ENCODE measurements at regions not wholly inside any gene's neighbourhood (a gene's known extent, or its start where the extent isn't known, plus 50 kb on each side); places are given as distances from the start of the nearest gene placed in this dataset.
"Not testable (repeated sequence)": the region's sequence is repeated elsewhere in the genome, so short reads cannot be mapped to it uniquely, and the experiment has no call there.

- TF ChIP-seq CTCF (IDR thresholded peaks at IDR 0.05; ENCODE audit: low read depth, low read length) (no peak), POLR2A (IDR thresholded peaks at IDR 0.05; ENCODE audit: extremely low read depth, insufficient read length) (no peak), MAX (IDR thresholded peaks at IDR 0.05; ENCODE audit: low read depth, low read length) (no peak), MYC (IDR thresholded peaks at IDR 0.05; ENCODE audit: low read depth, low read length) (no peak)
- DNase-seq (ENCODE audit: low read depth), result no peak
- H3K4me3 ChIP-seq (ENCODE audit: low read depth, low read length), result no peak overlapping the region
Measured at GRCh38 chr2:49845671-49846070, 691.4 kb upstream of the FSHR start.

- DNase-seq (ENCODE audit: low read depth), result no peak
- TF ChIP-seq MAX (IDR thresholded peaks at IDR 0.05; ENCODE audit: low read depth, low read length) (no peak), CTCF (IDR thresholded peaks at IDR 0.05; ENCODE audit: low read depth, low read length) (no peak), POLR2A (IDR thresholded peaks at IDR 0.05; ENCODE audit: extremely low read depth, insufficient read length) (no peak), MYC (IDR thresholded peaks at IDR 0.05; ENCODE audit: low read depth, low read length) (no peak)
- H3K4me3 ChIP-seq (ENCODE audit: low read depth, low read length), result no peak overlapping the region
Measured at GRCh38 chr2:49845021-49845420, 690.7 kb upstream of the FSHR start.

- not testable (repeated sequence) for DNase-seq (ENCODE audit: low read depth); H3K4me3 ChIP-seq (ENCODE audit: low read depth, low read length)
Measured at GRCh38 chr2:49844113-49844512, 689.8 kb upstream of the FSHR start.

GRCh38 chr2:49843314-49843713 lies 689.0 kb upstream of the FSHR start:
- no peak for DNase-seq (ENCODE audit: low read depth)
- TF ChIP-seq POLR2A (IDR thresholded peaks at IDR 0.05; ENCODE audit: extremely low read depth, insufficient read length), result no peak
- TF ChIP-seq MAX (IDR thresholded peaks at IDR 0.05; ENCODE audit: low read depth, low read length), result no peak
- TF ChIP-seq CTCF (IDR thresholded peaks at IDR 0.05; ENCODE audit: low read depth, low read length), result no peak
- TF ChIP-seq MYC (IDR thresholded peaks at IDR 0.05; ENCODE audit: low read depth, low read length), result no peak

GRCh38 chr2:49840428-49840975 lies 686.2 kb upstream of the FSHR start:
- DNase-seq (ENCODE audit: low read depth), result no peak
- TF ChIP-seq POLR2A (IDR thresholded peaks at IDR 0.05; ENCODE audit: extremely low read depth, insufficient read length), result no peak

More at GRCh38 chr2:49843314-49843713, 689.0 kb upstream of the FSHR start:
- no peak overlapping the region for H3K4me3 ChIP-seq (ENCODE audit: low read depth, low read length)

GRCh38 chr2:49839818-49840217 lies 685.5 kb upstream of the FSHR start:
- DNase-seq (ENCODE audit: low read depth), result no peak
- no peak for TF ChIP-seq POLR2A (IDR thresholded peaks at IDR 0.05; ENCODE audit: extremely low read depth, insufficient read length)
- no peak for TF ChIP-seq MAX (IDR thresholded peaks at IDR 0.05; ENCODE audit: low read depth, low read length)
- TF ChIP-seq MYC (IDR thresholded peaks at IDR 0.05; ENCODE audit: low read depth, low read length), result no peak
- no peak for TF ChIP-seq CTCF (IDR thresholded peaks at IDR 0.05; ENCODE audit: low read depth, low read length)
- no peak overlapping the region for H3K4me3 ChIP-seq (ENCODE audit: low read depth, low read length)

More at GRCh38 chr2:49840428-49840975, 686.2 kb upstream of the FSHR start:
- no peak overlapping the region for H3K4me3 ChIP-seq (ENCODE audit: low read depth, low read length)

- no peak for DNase-seq (ENCODE audit: low read depth)
- TF ChIP-seq MAX (IDR thresholded peaks at IDR 0.05; ENCODE audit: low read depth, low read length) (no peak), MYC (IDR thresholded peaks at IDR 0.05; ENCODE audit: low read depth, low read length) (no peak), POLR2A (IDR thresholded peaks at IDR 0.05; ENCODE audit: extremely low read depth, insufficient read length) (no peak)
- H3K4me3 ChIP-seq (ENCODE audit: low read depth, low read length), result no peak overlapping the region
Measured at GRCh38 chr2:49837561-49838293, 683.4 kb upstream of the FSHR start.
